Tibial nerve (tissue), 4 donors: ENCODE measurements at regions not wholly inside any gene's neighbourhood (a gene's known extent, or its start where the extent isn't known, plus 50 kb on each side); places are given as distances from the start of the nearest gene placed in this dataset.

Experiments used
- EP300 ChIP-seq, 2 donors: sonication (generic); formaldehyde crosslinking; IDR thresholded peaks; one replicate each; pipeline ENCODE4 v1.6.1; 2017; ENCODE audit warnings: antibody characterized with exemption in 2 of 2, mild to moderate bottlenecking in 1 of 2
- POLR2A ChIP-seq, 2 donors: fragments of 450-650 bp; IDR thresholded peaks; one replicate each; pipeline ENCODE4 v1.6.1; 2017; ENCODE audit warnings: antibody characterized with exemption in 2 of 2, mild to moderate bottlenecking in 2 of 2, moderate library complexity in 2 of 2
- TF ChIP-seq, protein P1 (sequence below), 5 experiments: fragments of 200-600 bp in 3 of 5; fragments of 450-650 bp in 2 of 5; sonication (generic) in 3 of 5; IDR thresholded peaks; one replicate each; pipeline ENCODE4 v1.5.1; 2016 to 2019; ENCODE audit warnings: antibody characterized with exemption in 5 of 5, mild to moderate bottlenecking in 3 of 5, moderate library complexity in 2 of 5

DNA sequence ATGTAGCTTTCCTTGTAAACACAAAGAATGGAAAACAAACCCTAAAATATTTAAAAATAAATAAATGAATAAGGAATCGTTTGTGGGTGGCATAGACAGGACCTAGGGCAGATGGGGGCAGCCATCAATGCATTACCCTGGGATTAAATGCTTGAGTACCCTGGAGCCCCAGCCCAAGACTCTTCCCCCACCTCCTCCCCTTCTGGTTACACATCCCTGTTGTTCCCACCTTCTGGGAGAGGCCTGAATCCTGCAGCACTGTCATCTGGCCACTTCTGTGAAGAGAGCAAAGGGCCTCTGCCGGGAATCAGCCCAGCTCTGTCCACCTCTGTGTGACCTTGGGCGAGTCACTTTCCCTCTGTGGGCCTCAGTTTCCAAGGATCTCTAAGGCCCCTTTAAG lies 61.6 kb upstream of the COL13A1 start:
- TF ChIP-seq, protein P1, sequence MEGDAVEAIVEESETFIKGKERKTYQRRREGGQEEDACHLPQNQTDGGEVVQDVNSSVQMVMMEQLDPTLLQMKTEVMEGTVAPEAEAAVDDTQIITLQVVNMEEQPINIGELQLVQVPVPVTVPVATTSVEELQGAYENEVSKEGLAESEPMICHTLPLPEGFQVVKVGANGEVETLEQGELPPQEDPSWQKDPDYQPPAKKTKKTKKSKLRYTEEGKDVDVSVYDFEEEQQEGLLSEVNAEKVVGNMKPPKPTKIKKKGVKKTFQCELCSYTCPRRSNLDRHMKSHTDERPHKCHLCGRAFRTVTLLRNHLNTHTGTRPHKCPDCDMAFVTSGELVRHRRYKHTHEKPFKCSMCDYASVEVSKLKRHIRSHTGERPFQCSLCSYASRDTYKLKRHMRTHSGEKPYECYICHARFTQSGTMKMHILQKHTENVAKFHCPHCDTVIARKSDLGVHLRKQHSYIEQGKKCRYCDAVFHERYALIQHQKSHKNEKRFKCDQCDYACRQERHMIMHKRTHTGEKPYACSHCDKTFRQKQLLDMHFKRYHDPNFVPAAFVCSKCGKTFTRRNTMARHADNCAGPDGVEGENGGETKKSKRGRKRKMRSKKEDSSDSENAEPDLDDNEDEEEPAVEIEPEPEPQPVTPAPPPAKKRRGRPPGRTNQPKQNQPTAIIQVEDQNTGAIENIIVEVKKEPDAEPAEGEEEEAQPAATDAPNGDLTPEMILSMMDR (IDR thresholded peaks at IDR 0.05): no peak
- TF ChIP-seq EP300 (IDR thresholded peaks at IDR 0.05) (no peak), POLR2A (IDR thresholded peaks at IDR 0.05) (no peak)
